HG02623 (cell line): ENCODE measurements at regions not wholly inside any gene's neighbourhood (a gene's known extent, or its start where the extent isn't known, plus 50 kb on each side); places are given as distances from the start of the nearest gene placed in this dataset.
A peak's percentile ranks its signal among the peaks of the same experiment; 100 is the strongest.

Source experiments
- ATAC-seq: cut with Tn5 transposase; IDR thresholded peaks from one replicate; pipeline ENCODE4 v1.9.1; 2021; ENCODE audit warnings: moderate library complexity; ENCODE audit not compliant: unreplicated experiment

DNA sequence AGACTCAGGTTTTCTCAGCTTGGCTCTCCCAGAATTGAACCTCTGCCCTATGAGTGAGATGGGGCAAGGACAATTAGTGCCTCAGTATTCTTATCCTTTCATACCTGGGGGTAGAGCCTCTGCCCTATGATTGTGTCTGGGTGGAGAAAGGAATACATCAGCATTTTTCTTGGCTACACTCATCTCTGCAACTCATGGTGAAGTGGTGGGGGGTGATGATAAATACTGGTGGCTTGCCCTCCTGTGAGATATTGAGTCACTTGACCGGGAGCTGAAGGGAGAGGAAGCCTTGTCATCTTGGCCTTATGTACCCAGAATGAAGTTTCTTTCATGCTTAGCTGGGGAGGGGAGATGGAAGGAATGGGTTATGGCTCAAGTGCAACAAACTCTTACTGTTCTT, 71.3 kb upstream of the ENOX2 start:
- ATAC-seq = no peak

DNA sequence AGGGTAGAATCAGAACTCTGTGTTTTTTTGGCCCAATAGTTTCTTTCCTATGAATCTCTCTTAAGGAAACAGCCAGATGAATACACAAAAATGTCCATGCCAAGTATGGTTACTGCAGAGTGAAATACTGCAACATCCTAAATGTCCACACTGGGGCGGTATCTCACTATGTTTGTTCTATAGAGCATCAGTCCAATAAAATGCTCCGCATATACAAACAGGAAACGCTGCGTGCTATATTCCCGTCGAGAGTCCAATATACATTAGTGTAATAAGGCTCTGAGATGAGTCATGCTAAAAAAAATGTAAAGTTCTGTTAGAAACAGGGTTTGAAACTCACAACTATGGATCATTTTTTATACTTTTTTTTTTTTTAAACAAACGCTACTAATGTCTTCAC, 72.9 kb upstream of the ENOX2 start:
- ATAC-seq = peak; percentile 75

DNA sequence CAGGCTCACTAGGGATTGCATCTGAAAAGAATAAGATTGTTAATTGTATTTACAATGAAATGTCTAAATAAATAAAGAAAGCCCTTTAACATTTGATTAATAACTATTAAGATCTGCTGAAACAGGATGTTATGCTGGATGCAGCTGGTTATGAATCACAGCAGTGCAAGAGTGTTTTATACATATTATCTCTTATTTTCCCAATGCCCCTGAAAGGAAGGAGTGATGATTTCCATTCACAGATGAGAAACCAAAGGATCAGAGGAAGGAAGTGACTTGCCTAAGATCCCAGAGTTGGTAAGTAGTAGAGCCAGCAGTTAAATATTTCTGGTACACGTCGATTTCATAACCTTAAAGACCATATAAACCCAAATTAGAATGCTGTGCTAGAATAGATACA, 76.3 kb upstream of the ARHGAP36 start:
- no peak for ATAC-seq

- ATAC-seq = no peak
Observed at GRCh38 chrX:130984782-130985181, 73.4 kb upstream of the ARHGAP36 start.

- ATAC-seq = no peak
Observed at GRCh38 chrX:130987241-130987640, 70.9 kb upstream of the ARHGAP36 start.

- ATAC-seq = no peak
Observed at GRCh38 chrX:130990723-130991122, 67.4 kb upstream of the ARHGAP36 start.

DNA sequence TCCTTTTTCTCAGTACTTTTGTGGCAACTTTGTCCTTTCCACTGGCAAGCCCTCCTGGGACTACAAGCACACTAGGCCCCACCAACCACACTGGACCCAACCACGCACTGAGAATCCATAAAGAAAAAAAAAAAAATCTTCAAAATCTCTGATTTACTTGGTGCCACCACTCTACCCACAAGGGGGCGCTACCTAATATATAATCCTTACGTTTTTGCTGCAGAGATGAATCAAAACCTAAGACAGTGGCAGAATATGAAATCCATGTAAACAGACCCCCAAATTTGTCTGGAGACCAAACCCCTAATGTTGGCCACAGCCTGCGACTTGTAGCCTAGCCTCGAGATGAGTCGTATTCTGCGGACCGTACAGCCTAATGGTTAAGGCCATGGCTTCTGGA, 63.5 kb upstream of the ARHGAP36 start:
- ATAC-seq = no peak

DNA sequence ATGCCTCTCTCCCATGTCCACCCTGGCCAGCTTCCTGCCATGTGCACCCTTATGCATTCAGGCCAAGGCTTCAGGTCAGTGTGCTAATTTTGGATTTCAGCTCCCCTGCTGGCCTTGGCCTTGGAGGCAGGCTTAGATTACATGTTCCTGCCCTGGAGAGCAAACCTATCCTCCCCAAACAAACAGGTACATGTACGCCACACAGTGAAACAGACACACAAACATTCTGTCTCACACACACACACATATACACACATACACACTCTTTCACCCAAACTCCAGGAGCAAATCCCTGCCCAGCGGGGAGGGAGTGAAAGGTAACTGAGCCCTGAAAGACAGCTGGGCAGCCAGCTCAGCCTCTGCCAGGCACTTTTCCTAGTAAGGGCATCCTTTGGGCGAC, 62.7 kb upstream of the ARHGAP36 start:
- no peak for ATAC-seq

GRCh38 chrX:130997314-130997713, 60.8 kb upstream of the ARHGAP36 start:
- no peak for ATAC-seq

GRCh38 chrX:130999360-130999759, 58.8 kb upstream of the ARHGAP36 start:
- ATAC-seq = no peak
